Effector memory CD8-positive, alpha-beta T cell (primary cell): ENCODE measurements at regions not wholly inside any gene's neighbourhood (a gene's known extent, or its start where the extent isn't known, plus 50 kb on each side); places are given as distances from the start of the nearest gene placed in this dataset.

Experiments
- ATAC-seq: fragments of 150-1000 bp; cut with Tn5 transposase; replicated peaks from 2 replicates; pipeline ENCODE4 v1.10.0; 2021; ENCODE audit warnings: mild to moderate bottlenecking, moderate library complexity
- DNase-seq, 3 experiments: peaks; one replicate each; pipeline ENCODE4 v3.0.0; 2021
- H3K27ac Mint-ChIP-seq, 2 donors: one replicate each; pipeline ENCODE4 v1.8.0; 2022; ENCODE audit warnings: mild to moderate bottlenecking in 2 of 2, mixed read lengths in 2 of 2, moderate library complexity in 2 of 2
- H3K27me3 Mint-ChIP-seq, 2 donors: one replicate each; pipeline ENCODE4 v1.8.0; 2022; ENCODE audit warnings: mixed read lengths in 2 of 2
- H3K36me3 Mint-ChIP-seq: one replicate; pipeline ENCODE4 v1.8.0; 2022; ENCODE audit warnings: mild to moderate bottlenecking, moderate library complexity, mixed read lengths; ENCODE audit not compliant: insufficient read depth
- H3K4me1 Mint-ChIP-seq, 2 donors: one replicate each; pipeline ENCODE4 v1.8.0; 2022; ENCODE audit warnings: low read depth in 2 of 2, mixed read lengths in 2 of 2
- H3K4me3 Mint-ChIP-seq, 2 donors: one replicate each; pipeline ENCODE4 v1.8.0; 2022; ENCODE audit warnings: mild to moderate bottlenecking in 2 of 2, mixed read lengths in 2 of 2, moderate library complexity in 2 of 2
- H3K9me3 Mint-ChIP-seq, 2 donors: one replicate each; pipeline ENCODE4 v1.8.0; 2022; ENCODE audit warnings: mixed read lengths in 2 of 2

GRCh38 chr6:163841326-163841725, 426.8 kb downstream of the QKI start:
- no peak overlapping the region for H3K27ac Mint-ChIP-seq
- no peaks in the 10 kb centered on the region for H3K4me1 Mint-ChIP-seq
- peaks cover 0 to 15% of the 10 kb centered on the region in 2 donors for H3K9me3 Mint-ChIP-seq
- H3K4me3 Mint-ChIP-seq, result no peak overlapping the region
- no peak for ATAC-seq
- H3K27me3 Mint-ChIP-seq, result peaks cover 0 to 11% of the 10 kb centered on the region in 2 donors
- DNase-seq, result no peak
- H3K36me3 Mint-ChIP-seq, result no peaks in the 10 kb centered on the region

DNA sequence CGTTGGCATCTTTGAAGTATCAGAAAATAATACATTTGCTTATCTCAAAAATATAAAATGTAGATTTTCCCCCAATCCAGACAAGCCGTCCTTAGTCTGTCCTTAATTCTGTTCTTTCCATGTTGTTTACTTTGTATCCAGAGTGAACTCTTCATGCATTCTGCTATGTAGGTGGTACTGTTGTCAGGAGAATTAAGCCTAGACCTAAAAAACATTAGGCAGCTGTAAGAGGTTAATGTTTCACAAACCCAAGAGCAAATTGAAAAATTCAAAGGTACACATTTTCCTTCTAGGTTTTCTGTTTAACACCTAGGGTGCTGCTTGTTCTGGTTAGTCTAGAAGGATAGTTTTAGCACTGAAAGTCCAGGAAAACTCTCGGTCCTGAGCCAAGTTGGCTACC, 426.4 kb downstream of the QKI start:
- DNase-seq (no peak), ATAC-seq (no peak)
- peaks cover 0 to 11% of the 10 kb centered on the region in 2 donors for H3K27me3 Mint-ChIP-seq
- H3K4me1 Mint-ChIP-seq, result no peaks in the 10 kb centered on the region
- H3K27ac Mint-ChIP-seq, result no peak overlapping the region
- H3K9me3 Mint-ChIP-seq, result peaks cover 0 to 15% of the 10 kb centered on the region in 2 donors
- H3K4me3 Mint-ChIP-seq, result no peak overlapping the region
- no peaks in the 10 kb centered on the region for H3K36me3 Mint-ChIP-seq

DNA sequence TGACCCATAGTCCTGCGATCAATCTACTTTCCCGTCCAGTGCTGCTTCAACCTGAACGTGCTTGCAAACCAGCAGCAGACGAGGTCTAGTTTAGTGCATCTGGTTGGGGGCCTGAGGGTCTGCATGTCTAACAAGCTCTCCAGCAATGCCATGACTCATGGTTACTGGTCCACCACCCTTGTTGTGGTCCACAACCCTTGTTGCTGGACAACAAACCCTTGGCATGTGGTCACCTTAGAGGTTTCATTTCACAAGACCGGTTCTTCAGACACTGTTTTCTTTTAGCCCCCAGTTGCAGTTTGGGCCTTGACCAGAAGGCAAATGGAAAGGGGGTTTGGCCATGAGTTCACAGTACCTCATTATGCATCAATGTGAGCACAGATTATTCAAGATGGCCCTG, 424.8 kb downstream of the QKI start:
- ATAC-seq (no peak), DNase-seq (no peak)
- Mint-ChIP-seq H3K27me3 (peaks cover 0 to 17% of the 10 kb centered on the region in 2 donors), H3K36me3 (no peaks in the 10 kb centered on the region), H3K4me1 (no peaks in the 10 kb centered on the region), H3K9me3 (peaks cover 0 to 15% of the 10 kb centered on the region in 2 donors), H3K4me3 (no peak overlapping the region), H3K27ac (no peak overlapping the region)

GRCh38 chr6:163837691-163838431, 423.3 kb downstream of the QKI start:
- peaks cover 0 to 15% of the 10 kb centered on the region in 2 donors for H3K9me3 Mint-ChIP-seq
- H3K4me3 Mint-ChIP-seq, result no peak overlapping the region
- peaks cover 0 to 21% of the 10 kb centered on the region in 2 donors for H3K27me3 Mint-ChIP-seq
- H3K4me1 Mint-ChIP-seq, result no peaks in the 10 kb centered on the region
- DNase-seq (no peak), ATAC-seq (no peak)
- no peaks in the 10 kb centered on the region for H3K36me3 Mint-ChIP-seq
- no peak overlapping the region for H3K27ac Mint-ChIP-seq

DNA sequence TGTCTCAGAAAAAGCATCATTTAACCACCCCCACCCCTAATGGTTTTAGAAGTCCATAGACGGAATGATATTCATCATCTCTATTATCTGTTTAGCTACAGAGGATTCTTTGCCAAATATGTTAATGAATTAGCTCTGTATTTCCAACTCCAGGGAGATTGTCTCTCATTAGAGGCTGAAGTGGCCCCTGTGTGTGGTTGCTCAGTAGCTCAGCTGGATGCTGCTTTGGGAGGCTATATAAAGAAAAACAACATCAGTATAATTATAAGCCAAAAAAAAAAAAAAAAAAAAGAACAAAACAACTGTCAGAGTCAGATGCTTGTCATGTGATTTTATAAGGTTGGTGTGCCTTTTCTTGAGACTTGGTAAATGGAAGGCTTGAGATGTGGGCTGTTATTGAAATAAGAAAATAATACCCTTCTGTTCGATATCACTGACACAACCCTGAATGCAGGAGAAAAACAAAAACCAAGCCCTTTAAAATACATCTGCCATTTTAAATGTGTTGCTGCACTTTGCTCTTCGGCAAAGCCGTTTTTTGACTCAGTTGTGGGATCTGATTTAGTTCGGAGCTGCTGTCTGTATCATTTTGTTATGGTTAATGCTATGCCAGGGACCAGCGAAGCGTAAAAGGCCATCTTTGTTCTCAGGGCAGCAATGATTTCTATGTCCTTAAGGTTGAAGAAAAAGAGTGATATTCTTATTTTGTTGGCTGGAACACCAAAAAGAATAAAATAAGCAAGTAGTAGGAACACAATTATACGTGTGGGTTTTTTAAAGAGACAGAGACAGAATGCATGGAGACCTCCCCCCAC, 422.6 kb downstream of the QKI start:
- H3K4me1 Mint-ChIP-seq, result no peaks in the 10 kb centered on the region
- H3K9me3 Mint-ChIP-seq, result peaks cover 0 to 12% of the 10 kb centered on the region in 2 donors
- DNase-seq (no peak), ATAC-seq (no peak)
- no peak overlapping the region for H3K4me3 Mint-ChIP-seq
- H3K27ac Mint-ChIP-seq, result no peak overlapping the region
- peaks cover under 1 to 26% of the 10 kb centered on the region in 2 donors for H3K27me3 Mint-ChIP-seq
- H3K36me3 Mint-ChIP-seq, result no peaks in the 10 kb centered on the region

GRCh38 chr6:163835439-163836171, 421.1 kb downstream of the QKI start:
- ATAC-seq (no peak), DNase-seq (no peak)
- H3K36me3 Mint-ChIP-seq, result no peaks in the 10 kb centered on the region
- H3K9me3 Mint-ChIP-seq, result no peaks in the 10 kb centered on the region
- peaks cover 6 to 26% of the 10 kb centered on the region in 2 donors for H3K27me3 Mint-ChIP-seq
- H3K4me1 Mint-ChIP-seq, result no peaks in the 10 kb centered on the region
- H3K27ac Mint-ChIP-seq, result no peak overlapping the region
- no peak overlapping the region for H3K4me3 Mint-ChIP-seq

GRCh38 chr6:163834226-163834970, 419.9 kb downstream of the QKI start:
- Mint-ChIP-seq H3K9me3 (no peaks in the 10 kb centered on the region), H3K27ac (no peak overlapping the region), H3K4me1 (no peaks in the 10 kb centered on the region), H3K4me3 (no peak overlapping the region), H3K36me3 (no peaks in the 10 kb centered on the region), H3K27me3 (peaks cover 6 to 26% of the 10 kb centered on the region in 2 donors)
- no peak for ATAC-seq
- DNase-seq, result no peak

DNA sequence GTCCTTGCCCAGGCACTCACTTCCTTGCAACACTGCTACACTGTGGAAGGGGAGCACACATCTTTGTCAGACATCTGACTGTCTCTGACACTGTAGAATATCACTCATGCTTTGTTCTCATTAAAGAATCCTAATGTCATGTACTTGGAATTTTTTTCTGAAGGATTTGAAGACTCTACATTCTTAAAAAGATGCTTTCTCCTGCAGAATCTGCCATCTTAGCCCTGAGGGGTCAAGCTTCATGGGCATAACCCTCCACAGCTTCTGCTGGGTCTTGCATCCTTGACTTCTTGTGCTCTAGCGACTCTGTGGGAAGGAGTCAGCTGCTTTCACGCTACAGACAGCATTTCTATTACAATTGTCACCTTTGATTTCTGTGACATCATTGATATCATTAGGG, 417.2 kb downstream of the QKI start:
- DNase-seq, result no peak
- no peaks in the 10 kb centered on the region for H3K36me3 Mint-ChIP-seq
- H3K4me1 Mint-ChIP-seq, result no peaks in the 10 kb centered on the region
- H3K4me3 Mint-ChIP-seq, result no peak overlapping the region
- peaks cover 6 to 30% of the 10 kb centered on the region in 2 donors for H3K27me3 Mint-ChIP-seq
- H3K9me3 Mint-ChIP-seq, result no peaks in the 10 kb centered on the region
- no peak for ATAC-seq
- H3K27ac Mint-ChIP-seq, result no peak overlapping the region

DNA sequence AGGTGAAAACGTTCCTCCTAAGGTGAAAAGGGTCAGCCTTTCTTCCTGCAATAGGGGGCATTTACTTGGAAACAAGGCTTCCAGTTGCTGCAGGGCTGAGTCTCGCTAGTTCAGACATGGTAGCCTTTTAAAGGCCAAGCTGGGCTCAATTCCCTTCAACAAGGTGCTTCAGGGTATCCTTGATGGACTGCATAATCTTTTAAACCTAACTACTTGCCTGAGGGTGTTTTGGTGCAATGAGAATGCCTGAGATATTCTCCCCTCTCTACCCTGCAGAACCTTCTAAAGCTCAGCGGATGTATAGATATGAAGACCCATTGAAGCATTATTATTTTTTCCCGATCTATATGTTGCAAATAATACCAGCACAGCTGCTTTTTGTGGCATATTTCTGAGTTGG, 416.1 kb downstream of the QKI start:
- DNase-seq (no peak), ATAC-seq (no peak)
- Mint-ChIP-seq H3K9me3 (no peaks in the 10 kb centered on the region), H3K36me3 (no peaks in the 10 kb centered on the region), H3K4me1 (no peaks in the 10 kb centered on the region), H3K27me3 (peaks cover 6 to 41% of the 10 kb centered on the region in 2 donors), H3K4me3 (no peak overlapping the region), H3K27ac (no peak overlapping the region)

DNA sequence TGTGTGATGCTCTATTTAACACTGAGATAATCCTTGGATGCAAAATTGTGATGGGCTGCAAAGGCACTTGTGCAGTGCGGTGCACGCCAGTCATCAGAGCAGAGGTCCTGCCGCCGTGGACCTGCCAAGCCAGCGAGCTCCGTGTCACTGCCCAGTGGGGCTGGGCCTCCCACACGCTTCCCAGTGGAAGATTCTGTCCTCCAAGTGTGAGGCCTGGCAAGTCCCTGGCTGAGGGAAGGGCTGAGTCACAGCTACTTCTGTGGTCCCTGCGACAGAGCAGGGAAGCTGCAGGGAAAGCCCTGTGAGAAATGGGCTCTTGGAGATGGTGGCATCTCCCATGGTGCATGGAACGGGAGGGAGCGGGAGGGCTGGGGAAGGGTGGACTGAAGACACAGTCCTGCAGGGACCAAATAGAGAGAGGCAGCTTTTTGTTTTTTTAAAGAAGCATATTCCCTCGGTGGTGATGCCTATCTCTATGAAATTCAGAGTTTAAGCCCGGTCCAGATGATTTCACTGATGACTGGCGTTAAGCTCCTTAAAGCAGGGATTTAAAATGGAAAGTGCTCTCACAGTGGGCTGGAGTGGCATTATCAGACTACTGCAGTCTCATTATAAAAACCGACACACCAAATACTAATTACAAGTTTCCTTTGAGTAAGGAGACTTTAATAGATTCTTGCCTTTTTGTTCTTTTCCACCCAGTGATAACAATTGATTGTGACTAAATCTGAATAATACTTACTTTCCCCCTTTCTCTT, 413.7 kb downstream of the QKI start:
- DNase-seq (no peak), ATAC-seq (no peak)
- Mint-ChIP-seq H3K36me3 (no peaks in the 10 kb centered on the region), H3K27ac (no peak overlapping the region), H3K9me3 (no peaks in the 10 kb centered on the region), H3K4me1 (no peaks in the 10 kb centered on the region), H3K4me3 (no peak overlapping the region), H3K27me3 (peaks cover 6 to 41% of the 10 kb centered on the region in 2 donors)

GRCh38 chr6:163827143-163827542, 412.6 kb downstream of the QKI start:
- H3K4me3 Mint-ChIP-seq, result no peak overlapping the region
- no peaks in the 10 kb centered on the region for H3K36me3 Mint-ChIP-seq
- ATAC-seq (no peak), DNase-seq (no peak)
- no peaks in the 10 kb centered on the region for H3K4me1 Mint-ChIP-seq
- no peaks in the 10 kb centered on the region for H3K9me3 Mint-ChIP-seq
- no peak overlapping the region for H3K27ac Mint-ChIP-seq
- peaks cover 6 to 33% of the 10 kb centered on the region in 2 donors for H3K27me3 Mint-ChIP-seq

- Mint-ChIP-seq H3K36me3 (no peaks in the 10 kb centered on the region), H3K27ac (no peak overlapping the region), H3K4me3 (no peak overlapping the region), H3K27me3 (peaks cover 2 to 36% of the 10 kb centered on the region in 2 donors), H3K9me3 (no peaks in the 10 kb centered on the region), H3K4me1 (no peaks in the 10 kb centered on the region)
- no peak for DNase-seq
- no peak for ATAC-seq
Observed at GRCh38 chr6:163826629-163827028, 412.1 kb downstream of the QKI start.
